ENCODE measurements at regions not wholly inside any gene's neighbourhood (a gene's known extent, or its start where the extent isn't known, plus 50 kb on each side); places are given as distances from the start of the nearest gene placed in this dataset.

DNA sequence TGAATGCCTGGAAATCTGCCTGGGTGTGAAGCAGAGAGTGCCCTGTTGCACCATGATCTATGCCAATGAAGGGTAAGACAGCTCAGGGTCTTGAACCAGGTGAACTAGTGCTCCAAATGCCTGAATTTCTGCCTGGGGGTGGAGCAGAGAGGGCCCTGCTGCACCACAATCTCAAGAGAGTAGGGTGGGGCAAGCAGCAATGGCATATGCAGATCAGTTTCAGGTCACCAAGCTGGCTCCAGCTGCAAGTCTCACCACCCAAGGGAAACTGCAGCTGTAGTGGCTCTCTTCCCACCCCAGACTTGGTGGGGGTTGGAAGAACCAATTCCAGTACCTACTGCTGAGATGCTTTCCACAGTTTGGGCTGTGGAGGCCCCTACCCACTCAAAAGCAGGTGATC is 147.0 kb downstream of the SPANXN1 start:
- Histone ChIP-seq H2BK20ac (ENCODE audit: low read depth, low read length, poor library complexity, severe bottlenecking) (no peak overlapping the region), H4K91ac (ENCODE audit: insufficient read length, low read depth, low read length) (no peak overlapping the region), H3K27ac (ENCODE audit: insufficient read length, low read depth, low read length) (no peak overlapping the region), H2BK12ac (ENCODE audit: insufficient read length, low read depth, low read length) (no peak overlapping the region), H3K9me3 (ENCODE audit: control insufficient read depth, low read depth, low read length) (peaks cover 10% of the 10 kb centered on the region), H2BK120ac (ENCODE audit: low read depth, low read length, poor library complexity, severe bottlenecking) (no peak overlapping the region), H4K5ac (ENCODE audit: insufficient read length, low read depth, low read length) (no peak overlapping the region), H3K14ac (ENCODE audit: insufficient read depth, low read length) (no peak overlapping the region), H3K27me3 (ENCODE audit: insufficient read depth, low read length) (no peaks in the 10 kb centered on the region), H4K20me1 (ENCODE audit: control insufficient read depth, insufficient read depth, insufficient read length) (no peaks in the 10 kb centered on the region), H2BK15ac (ENCODE audit: low read depth, low read length) (no peak overlapping the region), H3T11ph (ENCODE audit: low read length) (no peak overlapping the region), H3K9ac (ENCODE audit: extremely low read depth, insufficient read length, low read length) (no peak overlapping the region), H2BK5ac (ENCODE audit: insufficient read length, low read length) (no peak overlapping the region), H3K56ac (ENCODE audit: insufficient read length, low read depth, low read length) (no peak overlapping the region), H3K4ac (ENCODE audit: low read depth, low read length) (no peak overlapping the region), H3K23me2 (ENCODE audit: insufficient read length, low read depth, low read length, poor library complexity, severe bottlenecking) (no peaks in the 10 kb centered on the region), H2AK5ac (ENCODE audit: insufficient read length, low read length) (no peak overlapping the region), H3K23ac (ENCODE audit: insufficient read length, low read depth, low read length) (no peak overlapping the region), H3K4me1 (ENCODE audit: insufficient read depth, low read length) (no peaks in the 10 kb centered on the region), H4K8ac (replicated peaks; ENCODE audit: insufficient read length, low read depth, low read length) (no peak overlapping the region), H3K79me2 (ENCODE audit: insufficient read depth, low read length) (no peaks in the 10 kb centered on the region), H2AFZ (ENCODE audit: low read length) (no peak overlapping the region), H3K4me2 (ENCODE audit: insufficient read depth, insufficient read length, low read length) (no peak overlapping the region), H3K18ac (ENCODE audit: insufficient read length, low read depth, low read length) (no peak overlapping the region), H3K79me1 (ENCODE audit: insufficient read depth, low read depth, low read length, poor library complexity, severe bottlenecking) (no peaks in the 10 kb centered on the region)
- Mint-ChIP-seq H3K27me3 (ENCODE audit: low read depth) (peaks cover 6% of the 10 kb centered on the region), H3K4me3 (no peak overlapping the region), H3K27ac (no peak overlapping the region), H3K4me1 (no peaks in the 10 kb centered on the region), H3K36me3 (ENCODE audit: insufficient read depth in 1 of 3, low read depth in 3 of 3) (no peaks in the 10 kb centered on the region; a peak in 1 of 7 replicates), H3K9me3 (peaks cover 65 to 81% of the 10 kb centered on the region in 2 experiments)
- TF ChIP-seq CTCF (conservative IDR thresholded peaks at IDR 0.05) = no peak
- no peak for DNase-seq
